ENCODE measurements at regions not wholly inside any gene's neighbourhood (a gene's known extent, or its start where the extent isn't known, plus 50 kb on each side); places are given as distances from the start of the nearest gene placed in this dataset.

- no peak for TF ChIP-seq CTCF (IDR thresholded peaks at IDR 0.05; ENCODE audit: low read depth, low read length, poor library complexity, severe bottlenecking)
- TF ChIP-seq EZH2phosphoT487 (IDR thresholded peaks at IDR 0.05; ENCODE audit: borderline replicate concordance, low read length) = no peak
These were observed 568.8 kb downstream of the STIM2 start for GRCh38 chr4:27429364-27429871.

All from DOHH2 (cell line).